Panc1 (cell line): ENCODE measurements at regions not wholly inside any gene's neighbourhood (a gene's known extent, or its start where the extent isn't known, plus 50 kb on each side); places are given as distances from the start of the nearest gene placed in this dataset.
"Not testable (repeated sequence)": the region's sequence is repeated elsewhere in the genome, so short reads cannot be mapped to it uniquely, and the experiment has no call there.

Source experiments
- CTCF ChIP-seq: fragments of 450-650 bp; IDR thresholded peaks from 2 replicates; pipeline ENCODE4 v1.5.1; 2017; ENCODE audit warnings: mild to moderate bottlenecking
- POLR2AphosphoS5 ChIP-seq: IDR thresholded peaks from 2 replicates; pipeline ENCODE4 v1.6.1; 2012; ENCODE audit warnings: mild to moderate bottlenecking, low read depth, low read length, moderate library complexity
- REST ChIP-seq, 2 experiments: IDR thresholded peaks; 2 replicates each; pipeline ENCODE4 v1.6.1; 2011 to 2012; ENCODE audit warnings: low read depth in 2 of 2, control low read depth in 1 of 2, low read length in 1 of 2, mild to moderate bottlenecking in 1 of 2, moderate library complexity in 1 of 2; ENCODE audit not compliant: insufficient read depth in 1 of 2
- SIN3A ChIP-seq: IDR thresholded peaks from 2 replicates; pipeline ENCODE4 v1.6.1; 2012; ENCODE audit warnings: low read depth, mild to moderate bottlenecking, low read length, moderate library complexity, borderline replicate concordance; ENCODE audit not compliant: insufficient read depth
- TCF7L2 ChIP-seq: IDR thresholded peaks from 2 replicates; pipeline ENCODE4 v1.6.1; 2011; ENCODE audit warnings: mild to moderate bottlenecking, low read depth, low read length, inconsistent platforms

- TF ChIP-seq CTCF; REST (IDR thresholded peaks at IDR 0.05; ENCODE audit: insufficient read depth in 1 of 2, low read depth in 2 of 2, low read length in 1 of 2); TCF7L2; POLR2AphosphoS5; SIN3A: not testable (repeated sequence)
Measured at GRCh38 chr2:87486413-87486812, 261.5 kb upstream of the PLGLB2 start.
